ENCODE measurements at regions not wholly inside any gene's neighbourhood (a gene's known extent, or its start where the extent isn't known, plus 50 kb on each side); places are given as distances from the start of the nearest gene placed in this dataset.

DNA sequence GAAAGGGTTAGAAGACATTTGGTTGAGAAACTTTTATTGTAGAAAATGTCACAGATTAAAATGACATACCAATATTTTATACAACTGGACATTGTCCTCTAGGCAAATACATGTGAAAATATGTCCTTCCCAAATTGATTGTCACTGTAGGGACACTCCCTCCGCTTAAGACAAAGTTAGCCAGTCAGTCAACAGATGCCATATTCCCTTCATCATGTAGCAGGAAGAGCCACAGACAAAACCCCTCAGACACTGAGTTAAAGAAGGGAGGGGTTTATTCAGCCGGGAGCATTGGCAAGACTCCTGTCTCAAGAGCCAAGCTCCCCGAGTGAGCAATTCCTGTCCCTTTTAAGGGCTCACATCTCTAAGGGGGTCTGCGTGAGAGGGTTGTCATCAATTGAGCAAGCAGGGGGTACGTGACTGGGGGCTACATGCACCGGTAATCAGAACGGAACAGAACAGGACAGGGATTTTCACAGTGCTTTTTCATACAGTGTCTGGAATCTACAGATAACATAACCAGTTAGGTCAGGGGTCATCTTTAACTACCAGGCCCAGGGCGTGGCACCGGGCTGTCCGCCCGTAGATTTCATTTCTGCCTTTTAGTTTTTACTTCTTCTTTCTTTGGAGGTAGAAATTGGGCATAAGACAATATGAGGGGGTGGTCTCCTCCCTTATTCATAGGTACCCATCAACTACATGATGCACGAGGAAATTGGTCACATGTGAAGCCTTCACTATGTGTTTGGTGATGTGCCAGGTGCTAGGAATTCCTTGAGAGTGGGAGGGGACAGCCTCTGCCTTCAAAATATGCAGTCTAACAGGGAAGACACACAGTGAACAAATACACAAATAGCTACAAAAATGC lies 155.7 kb upstream of the CDYL start:
- TF ChIP-seq ETS1 (IDR thresholded peaks at IDR 0.05), result no peak
- TF ChIP-seq CTCF (conservative IDR thresholded peaks at IDR 0.05; ENCODE audit: low read depth in 2 of 2), result no peak
- no peak for TF ChIP-seq NANOG (IDR thresholded peaks at IDR 0.05; ENCODE audit: borderline replicate concordance)
- TF ChIP-seq ZNF331 (CRISPR knock-in tag; IDR thresholded peaks at IDR 0.05; ENCODE audit: low read depth), result no peak
- TF ChIP-seq EZH2phosphoT487 (IDR thresholded peaks at IDR 0.05; ENCODE audit: unreplicated experiment), result no peak
- TF ChIP-seq ZNF114 (CRISPR knock-in tag; IDR thresholded peaks at IDR 0.05), result no peak
- no peak for TF ChIP-seq STAT1 (IDR thresholded peaks at IDR 0.05; ENCODE audit: unreplicated experiment)
- H2AFZ ChIP-seq, result no peak overlapping the region
- H3K4me3 ChIP-seq, result no peak overlapping the region
- H3K27me3 Mint-ChIP-seq (ENCODE audit: insufficient read depth, low read depth, poor library complexity), result no peaks in the 10 kb centered on the region
- no peak overlapping the region for H3K4me3 Mint-ChIP-seq
- H3K36me3 Mint-ChIP-seq (ENCODE audit: low read depth), result no peaks in the 10 kb centered on the region
- no peaks in the 10 kb centered on the region for H3K36me3 ChIP-seq (ENCODE audit: insufficient read depth)
- H3K4me2 ChIP-seq, result no peak overlapping the region
- no peak for DNase-seq (ENCODE audit: low spot score)
- H3K79me2 ChIP-seq (replicated peaks; ENCODE audit: insufficient read depth), result no peaks in the 10 kb centered on the region
- no peaks in the 10 kb centered on the region for H4K20me1 ChIP-seq (replicated peaks; ENCODE audit: insufficient read depth)
- H3K27ac ChIP-seq (ENCODE audit: low read depth), result no peak overlapping the region
- H3K4me1 Mint-ChIP-seq, result peaks cover 5% of the 10 kb centered on the region; the same call in 2 of the 3 replicates
- H3F3A ChIP-seq (replicated peaks; ENCODE audit: low read depth), result no peaks in the 10 kb centered on the region
- H3K4me1 ChIP-seq (ENCODE audit: insufficient read depth), result peaks cover 5% of the 10 kb centered on the region; the same call in 1 of the 2 replicates
- ATAC-seq, result no peak
- no peaks in the 10 kb centered on the region for H3K27me3 ChIP-seq (ENCODE audit: insufficient read depth)
- H3K9me2 ChIP-seq (ENCODE audit: insufficient read depth), result peaks cover 13% of the 10 kb centered on the region
- H3K27ac Mint-ChIP-seq, result no peak overlapping the region
- H3K9me3 Mint-ChIP-seq, result peaks cover 4% of the 10 kb centered on the region

- H3K9me3 Mint-ChIP-seq, result peaks cover 13% of the 10 kb centered on the region
These were observed 159.9 kb upstream of the CDYL start for GRCh38 chr6:4616311-4616710.

More at GRCh38 chr6:4616311-4616710, 159.9 kb upstream of the CDYL start:
- Histone ChIP-seq H3K27ac (ENCODE audit: low read depth) (no peak overlapping the region), H3K4me2 (no peak overlapping the region), H3F3A (replicated peaks; ENCODE audit: low read depth) (no peaks in the 10 kb centered on the region), H3K36me3 (ENCODE audit: insufficient read depth) (no peaks in the 10 kb centered on the region), H4K20me1 (replicated peaks; ENCODE audit: insufficient read depth) (no peaks in the 10 kb centered on the region), H2AFZ (no peak overlapping the region), H3K4me3 (no peak overlapping the region), H3K27me3 (ENCODE audit: insufficient read depth) (no peaks in the 10 kb centered on the region), H3K79me2 (replicated peaks; ENCODE audit: insufficient read depth) (no peaks in the 10 kb centered on the region), H3K4me1 (ENCODE audit: insufficient read depth) (peaks cover 5% of the 10 kb centered on the region; the same call in 1 of the 2 replicates), H3K9me2 (ENCODE audit: insufficient read depth) (peaks cover 5% of the 10 kb centered on the region)
- peaks cover 5% of the 10 kb centered on the region; the same call in 2 of the 3 replicates for H3K4me1 Mint-ChIP-seq
- H3K4me3 Mint-ChIP-seq, result no peak overlapping the region
- TF ChIP-seq JUNB (IDR thresholded peaks at IDR 0.05; ENCODE audit: unreplicated experiment), result no peak
- TF ChIP-seq ZNF331 (CRISPR knock-in tag; IDR thresholded peaks at IDR 0.05; ENCODE audit: low read depth), result no peak
- no peak for TF ChIP-seq POLR2AphosphoS5 (IDR thresholded peaks at IDR 0.05; ENCODE audit: low read depth)
- TF ChIP-seq, protein P1, sequence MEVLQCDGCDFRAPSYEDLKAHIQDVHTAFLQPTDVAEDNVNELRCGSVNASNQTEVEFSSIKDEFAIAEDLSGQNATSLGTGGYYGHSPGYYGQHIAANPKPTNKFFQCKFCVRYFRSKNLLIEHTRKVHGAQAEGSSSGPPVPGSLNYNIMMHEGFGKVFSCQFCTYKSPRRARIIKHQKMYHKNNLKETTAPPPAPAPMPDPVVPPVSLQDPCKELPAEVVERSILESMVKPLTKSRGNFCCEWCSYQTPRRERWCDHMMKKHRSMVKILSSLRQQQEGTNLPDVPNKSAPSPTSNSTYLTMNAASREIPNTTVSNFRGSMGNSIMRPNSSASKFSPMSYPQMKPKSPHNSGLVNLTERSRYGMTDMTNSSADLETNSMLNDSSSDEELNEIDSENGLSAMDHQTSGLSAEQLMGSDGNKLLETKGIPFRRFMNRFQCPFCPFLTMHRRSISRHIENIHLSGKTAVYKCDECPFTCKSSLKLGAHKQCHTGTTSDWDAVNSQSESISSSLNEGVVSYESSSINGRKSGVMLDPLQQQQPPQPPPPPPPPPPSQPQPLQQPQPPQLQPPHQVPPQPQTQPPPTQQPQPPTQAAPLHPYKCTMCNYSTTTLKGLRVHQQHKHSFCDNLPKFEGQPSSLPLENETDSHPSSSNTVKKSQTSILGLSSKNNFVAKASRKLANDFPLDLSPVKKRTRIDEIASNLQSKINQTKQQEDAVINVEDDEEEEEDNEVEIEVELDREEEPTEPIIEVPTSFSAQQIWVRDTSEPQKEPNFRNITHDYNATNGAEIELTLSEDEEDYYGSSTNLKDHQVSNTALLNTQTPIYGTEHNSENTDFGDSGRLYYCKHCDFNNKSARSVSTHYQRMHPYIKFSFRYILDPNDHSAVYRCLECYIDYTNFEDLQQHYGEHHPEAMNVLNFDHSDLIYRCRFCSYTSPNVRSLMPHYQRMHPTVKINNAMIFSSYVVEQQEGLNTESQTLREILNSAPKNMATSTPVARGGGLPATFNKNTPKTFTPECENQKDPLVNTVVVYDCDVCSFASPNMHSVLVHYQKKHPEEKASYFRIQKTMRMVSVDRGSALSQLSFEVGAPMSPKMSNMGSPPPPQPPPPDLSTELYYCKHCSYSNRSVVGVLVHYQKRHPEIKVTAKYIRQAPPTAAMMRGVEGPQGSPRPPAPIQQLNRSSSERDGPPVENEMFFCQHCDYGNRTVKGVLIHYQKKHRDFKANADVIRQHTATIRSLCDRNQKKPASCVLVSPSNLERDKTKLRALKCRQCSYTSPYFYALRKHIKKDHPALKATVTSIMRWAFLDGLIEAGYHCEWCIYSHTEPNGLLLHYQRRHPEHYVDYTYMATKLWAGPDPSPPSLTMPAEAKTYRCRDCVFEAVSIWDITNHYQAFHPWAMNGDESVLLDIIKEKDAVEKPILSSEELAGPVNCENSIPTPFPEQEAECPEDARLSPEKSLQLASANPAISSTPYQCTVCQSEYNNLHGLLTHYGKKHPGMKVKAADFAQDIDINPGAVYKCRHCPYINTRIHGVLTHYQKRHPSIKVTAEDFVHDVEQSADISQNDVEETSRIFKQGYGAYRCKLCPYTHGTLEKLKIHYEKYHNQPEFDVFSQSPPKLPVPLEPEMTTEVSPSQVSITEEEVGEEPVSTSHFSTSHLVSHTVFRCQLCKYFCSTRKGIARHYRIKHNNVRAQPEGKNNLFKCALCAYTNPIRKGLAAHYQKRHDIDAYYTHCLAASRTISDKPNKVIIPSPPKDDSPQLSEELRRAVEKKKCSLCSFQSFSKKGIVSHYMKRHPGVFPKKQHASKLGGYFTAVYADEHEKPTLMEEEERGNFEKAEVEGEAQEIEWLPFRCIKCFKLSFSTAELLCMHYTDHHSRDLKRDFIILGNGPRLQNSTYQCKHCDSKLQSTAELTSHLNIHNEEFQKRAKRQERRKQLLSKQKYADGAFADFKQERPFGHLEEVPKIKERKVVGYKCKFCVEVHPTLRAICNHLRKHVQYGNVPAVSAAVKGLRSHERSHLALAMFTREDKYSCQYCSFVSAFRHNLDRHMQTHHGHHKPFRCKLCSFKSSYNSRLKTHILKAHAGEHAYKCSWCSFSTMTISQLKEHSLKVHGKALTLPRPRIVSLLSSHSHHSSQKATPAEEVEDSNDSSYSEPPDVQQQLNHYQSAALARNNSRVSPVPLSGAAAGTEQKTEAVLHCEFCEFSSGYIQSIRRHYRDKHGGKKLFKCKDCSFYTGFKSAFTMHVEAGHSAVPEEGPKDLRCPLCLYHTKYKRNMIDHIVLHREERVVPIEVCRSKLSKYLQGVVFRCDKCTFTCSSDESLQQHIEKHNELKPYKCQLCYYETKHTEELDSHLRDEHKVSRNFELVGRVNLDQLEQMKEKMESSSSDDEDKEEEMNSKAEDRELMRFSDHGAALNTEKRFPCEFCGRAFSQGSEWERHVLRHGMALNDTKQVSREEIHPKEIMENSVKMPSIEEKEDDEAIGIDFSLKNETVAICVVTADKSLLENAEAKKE (CRISPR knock-in tag; IDR thresholded peaks at IDR 0.05), result no peak
- no peak for TF ChIP-seq NANOG (IDR thresholded peaks at IDR 0.05; ENCODE audit: borderline replicate concordance)
- no peak for TF ChIP-seq ZNF114 (CRISPR knock-in tag; IDR thresholded peaks at IDR 0.05)
- ATAC-seq (no peak), DNase-seq (ENCODE audit: low spot score) (no peak)
- no peak overlapping the region; the same call in 1 of the 2 replicates for H3K27ac Mint-ChIP-seq
- H3K27me3 Mint-ChIP-seq (ENCODE audit: insufficient read depth, low read depth, poor library complexity), result peaks cover 5% of the 10 kb centered on the region
- H3K36me3 Mint-ChIP-seq (ENCODE audit: low read depth), result no peaks in the 10 kb centered on the region; the same call in 2 of the 3 replicates

All from GM23338 (cell line).